ENCODE measurements at regions not wholly inside any gene's neighbourhood (a gene's known extent, or its start where the extent isn't known, plus 50 kb on each side); places are given as distances from the start of the nearest gene placed in this dataset.

DNA sequence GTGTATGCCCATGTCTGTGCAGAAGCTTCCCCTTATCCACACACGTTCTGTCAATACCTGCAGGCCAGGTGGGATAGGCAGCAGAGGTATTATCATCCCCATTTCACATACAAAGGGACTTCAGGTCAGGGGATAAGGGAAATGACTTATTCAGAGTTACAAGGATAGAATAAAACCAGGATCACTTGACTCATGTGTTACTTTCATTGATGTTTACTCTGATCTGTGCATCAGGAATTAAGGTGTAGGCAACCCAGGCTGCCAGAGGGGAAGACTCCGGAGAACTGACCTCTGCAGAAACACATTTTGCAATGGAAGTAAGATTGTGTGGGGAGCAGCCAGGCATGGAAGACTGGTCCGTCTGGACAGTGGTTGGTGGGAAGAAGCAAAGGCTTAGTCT, 74.2 kb upstream of the FSTL4 start:
- DNase-seq (ENCODE audit: low read depth) = no peak

DNA sequence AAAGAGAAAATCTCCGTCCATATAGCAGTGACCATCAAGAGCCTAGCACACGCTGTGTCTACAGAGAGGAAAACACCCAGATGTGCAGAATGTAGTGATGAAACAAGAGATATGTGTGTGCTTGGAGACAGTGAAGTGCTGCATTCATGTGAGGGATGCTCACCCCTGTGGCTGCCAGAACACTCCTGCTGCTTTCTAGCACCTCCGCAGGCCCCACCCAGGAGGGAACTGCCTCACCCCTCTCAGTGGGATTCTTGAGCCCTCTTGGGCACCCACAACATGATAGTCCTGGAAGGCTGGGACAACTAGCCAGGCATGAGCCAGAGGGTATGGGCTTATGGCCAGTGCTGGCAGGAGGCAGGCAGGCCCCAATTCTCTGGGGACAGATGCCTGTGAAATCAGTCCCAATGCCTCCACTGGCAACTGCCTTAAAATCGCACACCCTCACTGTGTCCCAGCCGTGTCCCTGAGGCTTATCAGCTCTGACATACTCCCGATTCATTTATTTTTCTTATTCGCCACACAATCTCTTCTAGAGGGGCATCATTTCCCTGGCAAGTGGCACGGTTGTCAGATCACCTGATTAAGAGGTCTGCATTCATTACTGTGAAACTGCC, 73.2 kb upstream of the FSTL4 start:
- DNase-seq (ENCODE audit: low read depth) = no peak

DNA sequence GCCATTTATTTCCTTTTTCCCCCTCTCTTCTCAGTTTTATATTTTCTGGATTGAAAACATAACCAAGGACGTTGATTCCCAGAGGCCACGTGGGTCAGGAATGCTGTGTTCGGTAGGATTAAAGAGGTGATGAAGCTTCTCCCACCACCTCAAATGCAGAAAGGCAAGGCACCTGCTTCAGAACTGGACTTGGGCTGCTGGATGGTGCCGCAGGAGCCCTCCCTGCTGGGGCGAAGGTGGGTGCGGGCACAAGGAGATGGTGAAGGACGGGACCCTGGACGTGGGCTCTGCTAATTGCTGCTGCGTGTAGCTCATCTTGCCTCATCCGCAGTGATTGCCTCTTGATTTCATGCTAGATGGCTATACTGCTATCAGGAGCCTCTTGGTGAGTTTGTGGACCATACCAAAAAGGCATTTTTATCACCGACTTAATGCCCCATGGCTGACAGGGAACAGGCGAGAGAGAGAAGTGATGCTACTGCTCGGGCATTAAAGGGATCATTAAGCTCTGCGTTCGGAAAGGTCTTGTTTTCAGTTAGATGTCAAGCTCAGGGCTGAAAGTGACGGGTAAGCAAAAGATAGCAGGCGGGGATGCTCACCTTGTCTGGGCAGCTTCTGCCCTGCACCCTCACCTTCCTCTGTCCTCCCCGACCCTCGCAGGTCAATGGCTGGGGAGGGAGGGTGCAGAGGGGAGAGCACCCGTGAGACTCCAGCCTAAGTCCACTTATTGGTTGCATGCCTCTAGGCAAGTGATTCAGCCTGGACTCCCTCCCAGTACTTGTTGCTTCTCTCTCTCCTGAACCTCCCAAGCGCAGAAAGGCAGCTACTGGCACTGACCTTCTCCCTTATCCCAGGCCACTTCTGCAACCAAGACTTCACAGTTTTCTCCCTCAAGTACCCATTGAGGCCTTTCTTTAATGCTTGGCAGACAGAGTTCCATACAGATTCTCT, 71.6 kb upstream of the FSTL4 start:
- no peak for DNase-seq (ENCODE audit: low read depth)

DNA sequence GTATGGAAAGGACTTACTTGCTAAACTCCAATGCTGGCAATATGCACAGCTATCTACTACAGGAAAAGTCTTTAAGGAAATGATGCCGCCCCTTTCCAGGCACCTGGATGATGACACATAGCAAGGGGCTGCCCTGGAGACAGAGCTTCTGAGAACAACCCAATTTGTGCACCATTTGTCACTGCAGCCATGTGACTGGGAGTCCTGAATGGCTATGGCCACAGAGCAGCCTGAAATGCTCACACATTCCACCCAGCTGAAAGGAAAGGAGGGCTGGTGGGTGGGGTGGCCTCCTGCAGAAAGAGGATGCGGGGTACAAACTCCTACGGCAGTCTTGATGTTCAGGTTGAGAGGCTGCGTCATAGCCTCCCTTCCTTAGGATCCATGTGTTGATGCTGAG, 70.1 kb upstream of the FSTL4 start:
- no peak for DNase-seq (ENCODE audit: low read depth)

DNA sequence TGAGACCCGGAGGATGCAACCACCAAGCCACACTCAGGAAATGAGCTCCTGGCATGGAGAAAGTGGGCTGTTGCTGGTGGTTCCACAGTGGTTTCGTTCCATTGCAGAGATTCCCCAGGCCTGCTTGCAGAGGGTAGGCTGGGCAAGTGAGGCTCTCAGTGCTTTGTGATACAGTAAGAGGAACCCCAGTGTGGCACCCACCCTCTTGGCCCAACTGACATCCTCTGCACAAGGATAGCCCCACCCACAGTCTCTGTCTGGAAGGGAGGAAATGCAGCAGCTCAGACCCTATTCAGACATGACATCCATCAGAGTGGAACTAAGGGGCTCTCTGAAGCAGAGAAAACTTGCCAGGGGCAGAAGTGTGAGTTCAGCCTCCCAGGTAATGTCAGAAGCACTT, 69.6 kb upstream of the FSTL4 start:
- DNase-seq (ENCODE audit: low read depth) = no peak

DNA sequence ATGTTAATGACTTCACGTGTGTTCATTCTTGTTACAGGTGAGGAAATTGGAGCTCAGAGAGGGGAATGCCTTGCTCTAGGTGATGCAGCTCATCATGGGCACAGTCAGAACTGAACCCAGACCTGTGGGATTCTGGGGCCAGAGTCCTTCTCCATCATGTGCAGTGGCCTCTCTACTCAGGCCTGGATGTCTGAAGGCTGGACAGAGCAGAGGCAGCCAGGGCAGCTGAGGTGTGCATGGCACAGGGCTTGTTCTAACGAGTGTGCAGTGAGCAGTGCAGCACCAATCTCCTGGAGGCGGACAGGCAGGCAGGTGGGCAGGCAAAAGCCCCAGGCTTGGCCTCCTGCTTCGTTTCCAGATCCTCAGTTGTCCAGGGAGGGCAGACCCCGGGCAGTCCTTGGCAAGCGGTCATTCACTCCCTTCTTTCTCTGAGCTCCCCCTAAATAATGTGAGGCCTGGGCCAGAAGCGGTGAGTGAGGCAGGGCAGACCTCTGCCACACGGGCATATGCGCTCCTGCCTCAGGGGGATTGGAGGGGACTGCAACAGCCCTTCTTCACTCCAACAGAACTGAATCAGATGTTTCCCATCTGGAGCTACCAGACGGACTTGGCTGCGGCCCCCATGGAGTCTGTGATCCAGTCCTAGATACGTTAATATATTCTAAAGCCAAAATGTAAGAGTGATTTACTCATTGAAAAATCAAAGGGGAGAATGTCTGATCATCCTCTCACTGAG, 68.7 kb upstream of the FSTL4 start:
- no peak for DNase-seq (ENCODE audit: low read depth)

DNA sequence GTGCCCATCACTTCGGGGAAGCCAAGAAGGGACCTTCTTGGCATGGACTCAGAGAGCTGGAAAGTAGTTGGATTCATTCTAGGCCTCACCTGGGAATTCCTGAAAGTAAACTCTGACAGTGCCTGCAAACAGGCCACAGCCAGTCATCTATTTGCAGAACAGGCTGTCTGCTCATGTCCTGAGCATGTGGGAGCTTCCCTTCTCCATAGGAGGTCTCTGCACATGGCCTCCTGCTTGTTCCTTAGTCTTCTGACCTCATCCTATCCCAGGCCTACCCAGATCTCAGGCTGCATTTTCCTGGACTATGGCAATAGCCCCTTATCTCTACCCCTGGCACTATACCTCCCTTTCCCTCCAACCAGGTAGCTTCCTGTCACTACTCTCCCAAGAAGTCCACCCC, 67.2 kb upstream of the FSTL4 start:
- DNase-seq (ENCODE audit: low read depth) = no peak

DNA sequence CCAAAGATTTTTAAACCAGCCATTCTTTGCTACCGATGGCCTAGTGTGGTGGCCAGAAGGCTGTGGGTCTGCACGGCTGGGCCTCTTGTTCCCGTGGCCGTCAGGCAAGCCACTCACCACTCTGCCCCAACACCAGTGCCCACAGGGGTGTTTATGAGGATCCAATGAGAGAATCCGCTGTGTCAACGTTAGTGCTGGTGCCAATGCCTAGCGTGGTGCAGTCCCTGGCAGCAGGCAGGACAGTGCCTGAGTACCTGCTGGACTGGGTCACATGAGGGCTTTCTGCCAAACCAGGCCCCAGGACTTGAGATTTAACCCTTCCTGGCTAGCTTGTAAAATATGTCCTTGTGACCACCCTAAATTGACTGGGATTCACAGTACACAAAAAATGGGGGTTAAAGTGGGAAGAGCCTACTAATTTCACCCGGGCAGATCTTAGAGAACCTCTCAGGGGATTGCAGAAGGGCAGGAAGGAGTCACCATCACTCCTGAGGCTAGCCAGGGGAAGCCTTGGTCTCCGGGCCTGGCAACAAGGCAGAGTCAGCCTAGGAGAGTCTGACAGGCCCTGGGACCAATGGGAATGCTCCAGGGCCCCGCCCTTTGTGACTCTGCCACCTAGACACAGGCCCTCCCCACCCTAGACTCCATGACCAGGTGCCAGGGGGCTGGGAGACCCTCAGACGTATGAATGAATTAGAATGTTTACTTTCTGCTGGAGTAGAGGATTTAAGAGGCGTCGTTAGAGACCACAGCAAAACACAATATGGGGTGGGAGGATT, 63.2 kb upstream of the FSTL4 start:
- no peak for DNase-seq (ENCODE audit: low read depth)

DNA sequence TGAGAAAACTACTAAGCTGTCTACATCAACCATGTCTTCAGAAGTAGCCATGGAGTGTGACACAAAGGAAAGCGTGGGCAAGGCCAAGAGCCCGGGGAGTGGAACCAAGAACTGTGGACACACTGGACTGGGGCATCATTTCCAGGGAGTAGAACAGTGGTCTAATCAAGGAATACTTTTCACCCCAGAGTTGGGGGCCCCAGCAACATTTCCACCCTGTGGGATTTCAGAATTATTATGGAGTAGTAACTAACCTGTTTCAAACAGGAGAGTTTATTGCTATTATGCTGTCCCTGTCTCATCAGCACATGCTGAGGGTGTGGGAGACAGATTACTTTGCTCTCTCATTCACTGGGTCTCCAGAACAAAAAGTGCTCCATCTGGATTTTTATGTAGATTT, 58.0 kb upstream of the FSTL4 start:
- DNase-seq (ENCODE audit: low read depth) = no peak

DNA sequence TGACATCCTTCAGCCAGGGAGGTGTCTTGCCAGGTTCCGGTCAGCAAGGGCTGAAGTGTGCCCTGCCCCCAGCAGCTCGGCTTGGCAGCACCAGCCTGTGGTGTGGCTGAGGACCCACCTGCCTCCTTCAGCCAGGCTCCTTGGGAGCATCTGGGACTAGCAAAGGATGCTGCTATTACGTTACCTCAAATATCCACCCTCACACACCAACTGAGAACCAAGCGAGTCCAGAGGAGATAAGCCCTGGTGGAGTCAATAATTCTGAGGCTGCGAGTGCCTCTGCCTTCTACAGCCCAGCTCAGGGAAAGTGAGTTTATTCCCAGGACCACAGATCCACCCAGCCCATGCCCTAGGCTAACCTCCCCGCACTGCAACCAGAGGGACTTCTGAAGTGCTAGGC, 57.1 kb upstream of the FSTL4 start:
- no peak for DNase-seq (ENCODE audit: low read depth)

DNA sequence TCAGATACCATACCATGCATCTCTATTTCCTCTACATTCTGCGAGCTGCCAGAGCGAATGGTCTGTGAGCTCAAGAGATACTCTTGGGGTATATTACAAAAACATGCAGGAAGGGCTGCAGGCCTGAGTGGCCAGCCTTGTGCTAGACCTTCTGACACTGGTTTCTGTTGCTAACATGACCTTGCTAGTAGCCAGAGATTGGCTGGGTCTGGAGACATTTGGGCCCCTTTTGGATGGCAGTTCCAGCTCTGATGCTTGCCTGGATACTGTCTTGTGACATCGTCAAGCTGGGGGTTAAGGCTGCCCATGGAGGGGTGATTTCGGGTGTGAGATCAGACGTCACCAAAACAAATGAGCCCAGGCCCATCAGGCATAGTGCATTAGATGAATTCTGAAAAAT, 56.1 kb upstream of the FSTL4 start:
- DNase-seq (ENCODE audit: low read depth) = no peak

DNA sequence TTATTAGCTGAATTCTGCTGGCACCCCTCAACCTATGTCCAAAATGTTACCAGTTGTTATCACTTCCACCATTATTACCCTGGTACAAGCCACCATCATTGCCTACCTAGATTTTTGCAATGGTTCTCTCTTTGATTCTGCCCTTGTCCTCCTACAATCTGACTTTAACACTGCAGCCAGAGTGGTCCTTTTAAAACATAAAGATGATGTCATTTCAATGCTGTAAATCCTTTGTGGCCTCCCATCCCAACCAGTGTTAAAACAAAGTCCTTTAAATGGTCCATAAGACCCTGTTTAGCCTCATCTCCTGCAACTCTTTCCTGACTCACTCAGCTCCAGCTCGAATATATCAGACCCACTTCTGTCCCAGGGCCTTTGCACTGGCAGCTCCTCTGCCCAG, 54.9 kb upstream of the FSTL4 start:
- no peak for DNase-seq (ENCODE audit: low read depth)

DNA sequence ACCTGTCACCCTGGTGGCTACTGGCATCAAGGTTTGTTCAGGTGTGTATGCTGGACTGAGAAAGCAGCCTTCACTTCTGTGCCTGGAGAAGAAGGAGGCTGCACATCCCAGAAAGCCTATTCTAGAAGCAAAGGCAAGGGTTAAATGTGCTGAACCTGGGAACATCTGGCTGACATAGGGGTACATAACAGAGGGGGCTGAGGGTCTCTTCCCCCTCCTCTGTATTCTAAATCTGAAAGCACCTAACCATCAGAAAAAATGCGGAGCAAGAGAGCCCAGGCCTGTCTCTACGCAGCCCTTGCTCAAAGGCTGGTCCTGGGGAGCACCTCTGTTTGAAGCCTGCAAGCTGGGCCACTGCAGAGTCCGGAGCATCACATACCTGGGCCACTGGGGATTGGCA, 53.2 kb upstream of the FSTL4 start:
- no peak for DNase-seq (ENCODE audit: low read depth)

DNA sequence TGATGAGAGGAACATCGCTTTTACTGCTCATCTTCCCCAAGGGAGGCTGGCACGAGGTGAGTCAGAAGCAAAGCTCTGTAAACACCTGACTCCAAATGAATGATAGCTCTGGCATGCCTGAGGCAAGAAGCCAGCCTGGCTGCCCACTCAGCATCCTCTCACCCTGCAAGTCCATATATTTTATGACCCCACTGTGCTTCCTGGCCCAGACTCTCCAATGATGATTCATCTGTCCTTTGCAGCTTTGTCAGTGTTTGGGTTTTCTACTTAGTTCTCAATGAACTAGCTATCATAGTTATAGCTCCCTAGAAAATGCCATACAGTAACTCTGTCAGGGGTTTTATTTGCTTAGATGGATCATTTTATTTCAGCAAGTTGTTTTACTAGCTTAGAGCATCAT, 52.1 kb upstream of the FSTL4 start:
- DNase-seq (ENCODE audit: low read depth) = peak; percentile 69

DNA sequence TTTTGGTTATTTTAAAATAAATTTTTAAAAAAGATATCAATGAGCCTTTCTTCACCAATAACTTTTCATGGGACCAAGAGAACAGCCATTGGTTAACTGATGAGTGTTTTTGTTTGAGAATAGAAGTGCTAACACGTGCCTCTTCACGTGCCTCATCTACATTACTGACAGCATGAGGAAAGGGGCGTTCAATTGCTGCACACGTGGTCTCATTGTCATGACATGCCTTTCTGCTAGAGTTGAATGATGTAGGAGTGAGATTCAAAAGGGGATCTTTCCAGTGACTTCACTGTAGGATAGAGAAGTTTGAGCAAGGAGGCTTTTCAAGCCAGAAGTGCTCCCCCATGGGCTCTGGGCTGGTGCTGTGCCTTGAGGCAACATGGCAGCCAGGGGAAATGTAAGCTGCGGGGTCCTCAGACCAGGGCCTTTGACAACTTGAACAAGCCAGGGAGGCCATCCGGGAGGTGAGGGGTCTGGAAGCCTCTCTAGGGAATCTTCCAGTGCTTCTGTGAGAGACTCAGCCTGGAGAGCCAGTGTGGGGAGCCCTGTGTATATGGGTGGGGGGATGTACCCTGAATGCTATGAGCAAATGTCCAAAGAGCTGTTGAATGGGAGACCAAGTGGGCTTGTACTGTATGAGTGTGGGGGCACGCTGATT, 51.2 kb upstream of the FSTL4 start:
- no peak for DNase-seq (ENCODE audit: low read depth)

DNA sequence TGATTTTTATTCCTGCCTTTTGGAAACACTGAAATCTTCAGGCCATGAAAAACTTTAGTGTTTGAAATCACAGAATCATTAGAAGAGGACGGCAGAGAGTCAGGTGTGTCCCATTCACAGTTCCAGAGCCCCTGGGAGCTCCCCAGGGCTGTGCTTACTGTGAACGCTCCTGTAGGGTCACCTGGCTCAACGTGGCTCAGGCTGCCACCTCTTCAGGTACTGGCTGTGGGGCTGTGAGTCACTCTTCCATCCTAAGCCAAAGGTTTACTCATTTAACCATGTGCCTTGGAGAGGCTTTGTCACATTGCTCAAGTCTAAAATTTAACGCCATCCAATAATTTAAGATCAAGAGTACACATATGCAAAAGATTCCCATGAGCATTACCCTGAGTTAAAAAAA, 50.2 kb upstream of the FSTL4 start:
- DNase-seq (ENCODE audit: low read depth) = no peak
